GM19035 (cell line): ENCODE measurements at regions not wholly inside any gene's neighbourhood (a gene's known extent, or its start where the extent isn't known, plus 50 kb on each side); places are given as distances from the start of the nearest gene placed in this dataset.

Experiments used
- ATAC-seq: cut with Tn5 transposase; IDR thresholded peaks from one replicate; pipeline ENCODE4 v1.9.1; 2021; ENCODE audit not compliant: unreplicated experiment

DNA sequence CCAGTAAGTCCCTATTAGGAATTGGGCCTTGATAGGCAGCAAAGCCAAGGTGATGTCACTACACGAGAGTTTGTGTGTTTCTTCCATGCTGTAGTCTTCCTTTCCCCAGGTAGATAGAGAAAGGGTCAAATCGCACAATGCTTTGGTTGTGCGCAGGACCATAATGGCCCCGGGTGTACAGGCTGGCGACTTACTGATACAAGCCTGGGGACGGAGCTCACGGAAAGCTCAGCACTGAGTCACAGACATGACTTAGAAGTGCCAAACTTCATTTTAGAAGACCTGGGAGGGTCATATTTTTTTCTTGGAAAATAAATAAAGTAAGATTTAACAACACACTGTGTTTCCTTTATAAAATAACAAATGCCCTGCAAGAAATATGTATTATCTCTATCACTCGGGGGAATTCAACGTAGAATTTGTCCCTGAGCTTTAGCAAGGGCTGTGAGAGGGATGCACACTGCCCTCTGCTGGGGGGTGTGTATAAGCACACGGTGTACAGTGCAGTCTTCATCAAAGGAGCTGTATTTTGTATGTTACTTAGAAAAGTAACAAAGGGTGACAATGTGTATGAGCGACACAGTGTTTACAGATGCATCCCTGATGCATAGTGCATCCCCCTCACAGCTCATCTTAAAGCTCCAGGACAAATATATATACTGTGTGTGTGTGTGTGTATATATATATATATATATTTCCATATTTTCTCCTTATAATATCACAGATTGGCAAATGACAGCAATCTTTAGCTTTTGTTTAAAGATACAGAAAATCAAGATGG is 254.5 kb upstream of the VEGFC start:
- peak; percentile 89 for ATAC-seq

DNA sequence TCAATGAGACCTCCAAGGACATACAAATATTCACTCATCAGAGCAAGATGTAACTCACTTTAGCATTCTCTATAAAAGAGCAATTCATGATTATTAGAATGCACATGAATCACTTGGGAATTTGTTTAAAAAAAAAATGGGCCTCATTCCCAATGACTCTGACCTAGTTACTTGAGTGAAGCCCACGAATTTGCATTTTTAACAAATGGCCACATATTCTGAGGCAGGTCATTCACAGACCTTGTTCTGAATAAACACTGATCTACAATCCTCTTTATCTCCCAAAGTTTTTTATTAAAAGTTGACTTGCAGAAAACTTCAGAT is 255.1 kb upstream of the VEGFC start:
- no peak for ATAC-seq

DNA sequence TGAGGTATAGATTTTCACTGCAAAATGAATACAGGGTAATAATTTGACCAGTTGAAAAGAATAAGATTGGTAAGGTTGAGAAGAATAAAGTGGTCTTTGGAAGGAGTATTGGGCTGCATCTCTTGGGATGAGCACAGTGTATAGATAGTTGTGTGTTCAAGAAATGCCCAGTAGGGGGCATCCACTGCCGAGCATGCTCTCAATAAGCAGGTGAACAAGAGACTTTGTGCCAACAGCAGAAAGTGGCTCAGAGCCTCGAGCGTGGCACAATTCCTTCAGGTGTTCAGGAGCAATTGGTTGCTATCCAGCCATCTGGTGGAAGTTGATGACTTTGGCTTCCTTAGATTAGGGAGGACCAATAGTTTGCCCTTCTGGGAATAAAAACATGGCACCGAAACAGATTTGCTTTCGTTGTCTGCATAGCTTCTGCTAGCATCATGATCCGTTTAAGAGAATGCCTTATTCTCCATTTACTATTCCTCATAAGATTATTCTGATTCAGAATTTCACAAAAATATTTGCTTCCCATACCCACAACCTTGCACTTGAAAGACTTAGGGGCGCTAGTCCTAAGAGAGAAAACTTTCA is 258.1 kb upstream of the NEIL3 start:
- peak; percentile 87 for ATAC-seq

DNA sequence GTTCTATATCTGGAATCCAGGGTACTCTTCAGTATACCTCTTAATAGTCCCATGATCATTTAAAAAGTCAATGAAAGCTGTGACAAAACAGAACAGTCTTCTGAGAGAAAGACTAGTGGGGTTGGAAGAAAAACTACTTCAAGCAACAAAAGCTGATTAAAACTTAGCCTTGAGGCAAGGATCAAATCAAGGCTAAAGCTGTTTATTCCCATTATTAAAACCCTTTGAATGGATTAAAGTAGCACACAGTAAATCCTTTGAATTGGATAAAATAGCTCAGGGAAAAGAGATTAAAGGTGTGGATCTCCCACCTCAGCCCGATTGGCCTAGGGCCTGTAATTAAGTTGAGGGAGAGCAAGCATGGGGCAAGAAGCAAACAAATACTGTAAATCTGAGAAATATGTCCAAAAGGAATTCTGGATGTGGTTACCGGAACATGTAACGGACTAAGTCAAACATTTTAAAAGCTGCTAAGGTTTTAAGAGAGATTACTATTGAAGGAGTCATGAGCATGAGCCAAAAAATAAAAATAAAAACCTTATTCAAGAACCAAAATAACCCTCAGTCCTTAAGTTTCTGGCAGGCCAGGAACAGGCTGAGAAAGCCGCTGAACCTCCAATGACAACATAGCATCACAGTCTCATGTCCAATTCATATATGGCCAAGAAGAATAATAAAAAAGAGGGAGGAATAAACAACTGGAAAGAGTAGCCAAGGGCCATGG is 257.3 kb upstream of the NEIL3 start:
- ATAC-seq: no peak

DNA sequence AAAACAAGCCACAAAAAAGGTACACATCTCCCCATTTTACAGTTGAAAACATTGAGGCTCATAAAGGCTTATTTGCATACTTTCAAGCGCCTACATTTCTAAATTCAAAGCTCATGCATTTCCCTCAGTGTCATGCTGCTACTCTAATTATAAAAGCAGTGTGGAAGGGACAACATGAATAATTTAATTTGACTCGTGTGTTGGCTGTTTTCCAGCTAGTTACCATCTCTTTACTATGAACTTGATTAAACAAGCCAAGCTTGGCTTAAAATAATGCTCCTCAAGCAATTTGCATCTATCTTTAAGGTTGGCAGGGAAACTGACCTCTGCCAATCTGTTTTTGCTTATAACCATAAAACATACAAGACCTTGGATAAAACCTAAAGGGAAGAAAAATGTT is 252.5 kb upstream of the NEIL3 start:
- ATAC-seq: no peak

DNA sequence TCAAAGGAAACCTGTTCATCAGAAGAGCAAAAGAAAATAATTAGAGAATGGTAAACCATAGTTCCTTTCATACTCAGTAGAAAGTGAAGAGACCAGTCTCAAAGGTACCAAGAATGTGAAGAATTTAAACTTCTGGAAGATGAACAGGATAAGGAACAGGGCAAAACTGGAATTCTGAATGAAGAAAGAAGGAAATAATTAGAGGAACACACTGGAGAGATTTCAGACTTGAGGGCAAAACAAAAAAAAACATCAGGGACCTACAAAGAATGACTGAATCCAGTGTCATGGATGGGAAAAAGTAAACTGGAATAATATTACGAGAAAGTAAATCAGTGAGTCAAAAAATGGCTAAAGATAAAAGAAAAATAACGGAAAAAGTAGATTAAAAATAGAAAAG is 245.6 kb upstream of the NEIL3 start:
- ATAC-seq: no peak

DNA sequence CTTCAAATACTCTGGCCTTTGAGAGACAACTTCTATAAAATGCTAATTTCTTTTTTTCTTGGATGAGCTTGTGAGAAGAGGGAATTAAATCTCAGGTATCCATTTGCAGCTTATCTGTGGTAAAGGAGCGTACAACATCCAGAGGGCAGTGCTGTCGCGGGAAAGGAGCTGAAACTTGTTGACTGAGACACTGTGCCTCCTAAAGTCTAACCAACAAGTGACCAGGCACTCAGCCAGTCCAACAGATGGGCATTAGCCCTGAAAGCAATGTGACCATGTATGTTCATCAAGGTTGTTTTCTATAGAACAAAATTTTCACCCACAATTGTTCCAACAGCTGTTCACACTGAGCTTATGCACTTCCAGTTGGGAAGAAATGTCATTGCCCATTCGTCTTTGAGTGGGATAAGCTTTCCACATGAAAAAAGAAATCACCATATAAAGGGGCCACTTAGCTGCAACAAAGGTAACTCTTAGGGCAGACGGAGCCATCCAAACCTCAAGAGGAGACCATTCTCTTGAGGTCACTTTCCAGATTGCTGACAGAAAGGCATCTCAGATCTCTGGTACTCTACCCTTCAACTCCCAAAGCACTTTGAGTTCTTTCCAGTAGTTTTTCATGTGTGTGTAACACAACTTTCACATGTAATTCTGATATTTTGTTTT is 244.8 kb upstream of the NEIL3 start:
- ATAC-seq: no peak

DNA sequence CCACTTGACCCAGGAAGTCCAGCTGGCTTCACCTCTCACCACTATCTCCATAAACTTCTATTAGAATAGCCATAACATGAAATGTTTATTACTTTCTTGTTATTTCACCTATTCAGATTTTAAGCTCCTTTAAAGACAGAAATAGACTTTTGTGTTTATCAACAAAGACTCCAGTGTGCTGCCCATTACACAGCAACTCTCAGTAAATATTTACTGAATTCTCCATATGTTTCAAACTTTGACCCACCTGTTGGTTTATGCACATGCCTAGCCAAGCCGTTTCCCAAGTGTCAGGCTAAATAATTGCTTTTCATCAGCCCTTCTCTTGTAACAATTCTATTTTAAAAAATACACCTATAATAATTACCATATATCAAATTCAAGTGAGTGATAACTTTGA is 242.9 kb upstream of the NEIL3 start:
- no peak for ATAC-seq

DNA sequence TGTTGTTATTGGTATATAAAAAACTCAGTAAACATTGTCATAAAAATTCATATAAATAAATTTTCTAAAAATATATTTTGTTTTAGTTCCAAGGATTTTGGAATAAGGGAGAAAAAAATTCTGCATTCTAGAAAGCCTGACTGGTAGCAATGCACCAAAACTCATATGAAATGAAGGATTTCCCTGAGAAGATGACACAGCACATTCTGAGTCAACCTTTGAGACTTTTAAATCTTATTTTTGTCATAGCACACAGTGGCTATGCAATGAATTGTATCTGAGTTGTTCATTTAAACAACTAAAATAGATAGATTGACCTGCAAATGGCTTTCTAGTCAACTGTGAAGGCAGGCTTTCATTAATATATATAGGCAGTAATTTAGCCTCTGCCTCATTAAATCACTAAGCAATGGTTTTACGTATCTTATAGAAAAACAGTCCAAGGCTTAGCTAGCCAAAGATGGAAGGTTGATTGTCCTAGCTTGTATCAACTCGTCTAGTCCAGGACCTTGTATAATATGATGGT is 239.1 kb upstream of the NEIL3 start:
- no peak for ATAC-seq

DNA sequence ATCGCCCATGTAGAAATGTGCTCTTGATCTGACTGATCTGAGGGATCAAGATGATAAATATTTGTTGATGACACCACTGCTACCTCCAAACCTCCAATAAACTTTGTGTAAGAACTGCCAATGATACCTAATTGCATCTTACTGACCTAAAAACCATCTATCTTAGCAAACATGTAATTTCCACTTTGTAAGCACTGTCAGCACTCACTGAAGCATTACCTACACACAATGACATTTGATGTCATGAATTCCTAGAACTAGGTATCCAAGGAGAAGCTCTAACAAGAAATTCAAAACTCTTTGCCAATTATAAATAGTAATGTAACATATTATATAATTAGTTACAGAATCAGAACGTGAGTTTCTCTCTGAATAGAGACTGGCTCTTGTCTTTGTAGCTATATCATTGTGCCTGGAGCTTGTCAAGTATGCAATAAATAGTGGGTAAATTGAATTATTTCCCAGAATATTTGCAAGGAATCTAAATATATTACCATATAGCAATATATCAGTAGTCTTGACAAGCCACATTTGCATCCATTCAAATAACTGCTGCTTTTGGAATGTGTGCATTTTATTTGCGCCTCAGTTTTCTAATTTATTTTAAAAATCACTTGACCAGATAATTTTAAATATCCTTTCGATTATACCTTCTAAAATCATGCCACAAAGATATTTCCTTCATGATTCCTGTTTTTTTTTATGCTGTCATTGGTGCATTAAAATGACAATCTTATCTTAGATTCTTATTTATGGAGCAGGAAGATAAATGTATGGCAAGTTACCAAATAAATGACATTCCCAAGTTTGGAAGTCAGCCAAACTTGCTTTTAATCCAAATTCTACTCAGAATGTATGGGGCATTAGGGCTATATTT is 232.3 kb upstream of the NEIL3 start:
- no peak for ATAC-seq

DNA sequence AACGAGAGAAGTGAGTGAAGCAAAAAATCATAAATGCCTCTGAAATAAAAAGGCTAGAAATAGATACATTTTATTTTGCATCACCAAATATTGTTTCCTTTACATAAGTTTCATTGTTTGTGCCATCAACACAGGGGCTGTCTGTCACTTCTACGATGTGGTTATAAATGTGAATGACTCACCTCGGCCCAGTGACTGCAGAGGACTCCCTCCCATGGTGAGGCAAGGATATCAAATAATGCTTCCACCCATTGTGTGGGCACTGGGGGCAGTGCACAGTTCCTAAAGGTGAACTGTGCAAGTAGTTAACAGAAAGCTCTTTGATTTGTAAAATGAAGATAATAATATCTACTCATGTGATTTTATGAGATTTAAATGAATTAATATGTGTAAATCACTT is 230.3 kb upstream of the NEIL3 start:
- ATAC-seq: no peak

DNA sequence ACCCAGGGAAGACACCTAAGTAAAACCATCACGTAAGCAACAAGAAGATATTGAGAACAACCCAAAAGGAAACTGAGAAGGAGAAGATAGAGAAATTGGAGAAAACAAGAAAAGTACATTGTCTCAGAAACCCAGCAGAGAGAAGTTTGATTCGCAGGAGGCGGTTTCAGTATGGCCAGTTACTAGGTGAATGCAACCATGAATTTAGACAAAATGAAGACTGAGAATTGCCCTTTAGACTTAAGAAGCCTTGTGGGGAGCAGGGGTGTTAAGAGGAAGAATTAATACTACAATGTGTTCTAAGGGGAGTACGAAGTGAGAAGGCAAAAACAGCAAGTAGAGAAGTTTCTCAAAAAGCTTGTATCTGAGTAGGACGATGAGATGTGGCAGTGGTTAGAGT is 229.3 kb upstream of the NEIL3 start:
- no peak for ATAC-seq

DNA sequence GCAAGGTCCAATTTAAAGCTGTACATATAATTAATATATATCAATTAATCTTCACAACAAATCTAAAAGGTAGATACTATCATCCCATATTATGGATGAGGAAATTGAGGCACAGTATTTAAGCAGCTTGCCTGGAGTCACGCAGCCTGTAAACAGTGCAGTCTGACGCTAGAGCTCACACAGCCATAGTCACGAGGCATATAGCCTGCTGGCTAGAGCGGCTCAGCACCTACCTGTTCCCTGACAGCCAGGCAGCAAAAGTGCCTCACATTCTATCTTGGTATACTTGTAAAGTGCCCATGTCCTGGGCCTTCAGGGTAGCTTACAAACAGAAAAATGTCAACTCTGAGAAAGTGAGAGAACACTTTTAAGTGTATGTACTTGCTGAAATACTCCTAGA is 222.6 kb upstream of the NEIL3 start:
- no peak for ATAC-seq

DNA sequence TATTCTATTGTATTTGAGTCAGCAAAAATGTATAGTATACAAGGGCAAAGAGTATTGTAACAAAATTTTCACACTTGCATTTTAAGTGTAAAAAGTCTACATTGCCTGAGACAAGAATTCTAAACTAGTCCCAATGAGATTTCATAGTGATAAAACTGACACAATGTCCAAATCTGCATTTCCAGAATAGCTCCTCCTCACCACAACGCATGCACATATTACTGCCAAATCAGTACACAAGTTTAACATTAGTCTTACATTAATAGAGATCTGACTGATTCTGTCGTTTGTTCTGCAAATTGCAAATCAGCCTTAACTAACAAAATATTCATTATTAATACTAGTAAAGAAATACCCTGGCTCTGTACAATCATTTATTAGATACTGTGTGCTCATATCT is 222.2 kb upstream of the NEIL3 start:
- ATAC-seq: no peak

DNA sequence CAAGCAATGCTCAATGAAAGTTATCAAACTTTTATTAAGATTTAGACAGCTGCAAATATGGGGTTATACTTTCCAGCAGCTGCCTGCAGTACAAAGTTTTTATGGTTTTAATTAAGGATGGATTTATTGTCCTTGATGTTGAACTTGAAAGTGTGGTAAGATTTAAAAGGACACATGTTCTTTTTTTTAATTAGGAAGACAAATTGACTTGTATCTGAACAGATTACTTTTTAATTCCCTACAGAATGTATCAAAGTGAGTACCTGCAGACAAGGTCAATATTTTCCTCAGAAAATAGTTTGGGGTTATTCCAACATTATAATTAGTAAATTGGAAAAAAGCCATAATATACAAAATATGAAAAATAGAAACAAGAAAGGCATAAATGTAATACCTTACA is 218.2 kb upstream of the NEIL3 start:
- ATAC-seq: no peak

DNA sequence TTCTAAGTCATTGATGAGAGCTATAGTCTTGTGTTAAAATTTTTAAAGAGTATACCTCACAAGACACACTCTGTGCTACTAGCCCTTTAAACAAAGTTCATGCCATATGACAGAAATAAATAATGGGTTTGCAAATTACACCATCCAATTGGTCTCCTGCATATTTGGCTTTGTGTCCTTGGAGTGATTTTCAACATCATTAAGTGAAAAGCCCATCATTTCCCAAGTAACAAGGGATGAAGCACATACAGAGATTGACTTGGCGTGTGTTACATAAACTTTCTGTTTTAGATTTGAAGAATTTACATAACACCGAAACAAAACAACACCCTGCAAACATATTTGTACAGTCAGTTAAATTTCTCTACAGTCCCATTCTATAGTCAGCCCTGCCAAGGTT is 216.9 kb upstream of the NEIL3 start:
- ATAC-seq: no peak

DNA sequence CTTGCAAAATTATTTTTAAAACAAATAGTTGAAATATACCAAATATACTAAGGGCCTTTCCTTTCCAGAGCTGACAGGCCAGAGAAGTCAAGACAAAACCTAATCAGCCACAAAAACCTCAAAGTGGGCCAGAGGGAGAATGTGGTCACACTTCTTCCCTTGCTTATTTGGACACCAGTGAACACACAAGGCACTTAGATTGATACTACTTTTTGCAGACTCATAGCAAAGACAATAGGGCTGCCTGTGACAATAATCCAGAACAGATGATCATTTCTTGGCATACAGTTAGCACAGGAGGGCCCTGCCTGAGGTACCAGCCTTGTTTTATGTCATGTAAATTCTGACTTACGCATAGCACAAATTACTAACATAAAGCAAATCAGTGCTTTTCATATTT is 215.7 kb upstream of the NEIL3 start:
- ATAC-seq: no peak

DNA sequence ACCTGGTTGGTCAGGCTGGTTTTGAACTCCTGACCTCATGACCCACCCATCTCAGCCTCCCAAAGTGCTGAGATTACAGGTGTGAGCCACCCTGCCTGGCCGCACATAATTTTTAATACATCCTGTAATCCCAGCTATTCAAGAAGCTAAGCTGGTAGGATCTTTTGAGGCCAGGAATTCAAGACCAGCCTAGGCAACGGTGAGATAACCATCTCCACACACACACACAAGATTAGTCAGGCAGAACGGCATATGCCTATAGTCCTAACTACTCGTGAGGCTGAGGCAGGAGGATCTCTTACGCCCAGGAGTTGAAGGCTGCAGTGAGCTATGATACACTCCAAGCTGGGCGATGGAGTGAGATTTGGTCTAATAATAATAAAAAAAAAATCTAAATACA is 212.4 kb upstream of the NEIL3 start:
- no peak for ATAC-seq

DNA sequence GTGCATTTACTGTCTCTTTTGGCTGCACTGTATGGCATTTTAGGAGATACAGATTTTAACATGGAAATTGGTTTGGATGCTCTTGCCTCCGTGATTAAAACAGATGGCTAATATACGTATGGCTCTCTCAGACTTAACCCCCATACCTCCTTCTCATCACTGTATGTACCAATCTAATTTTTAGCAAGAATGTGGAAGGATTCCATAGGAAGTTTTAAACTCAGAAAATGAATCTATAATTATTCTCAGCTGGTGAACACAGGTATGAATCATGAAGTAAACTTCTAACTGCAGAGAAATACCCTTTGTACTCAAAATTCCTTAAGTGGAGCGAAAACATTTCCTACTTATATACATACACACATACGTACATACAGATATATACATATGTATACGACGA is 210.5 kb upstream of the NEIL3 start:
- no peak for ATAC-seq

DNA sequence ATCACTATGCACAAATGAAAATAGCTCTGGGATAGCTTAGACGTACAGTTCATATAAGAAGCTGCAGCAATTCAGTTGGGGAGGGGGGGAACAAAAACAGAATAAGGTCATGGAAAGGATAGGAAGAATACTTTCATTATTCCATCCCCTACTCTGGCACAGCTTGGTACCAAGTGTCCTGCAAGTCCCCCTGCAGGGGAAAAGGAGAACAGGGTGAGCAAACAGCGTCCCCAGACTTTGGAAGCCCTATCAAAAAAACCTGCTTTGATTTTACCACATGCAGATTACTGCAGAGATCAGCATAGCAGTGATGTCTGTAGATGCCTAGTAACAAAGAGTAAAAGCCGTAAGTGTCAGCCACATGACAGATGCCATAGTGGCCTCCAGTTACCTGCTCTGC is 209.4 kb upstream of the NEIL3 start:
- ATAC-seq: no peak

DNA sequence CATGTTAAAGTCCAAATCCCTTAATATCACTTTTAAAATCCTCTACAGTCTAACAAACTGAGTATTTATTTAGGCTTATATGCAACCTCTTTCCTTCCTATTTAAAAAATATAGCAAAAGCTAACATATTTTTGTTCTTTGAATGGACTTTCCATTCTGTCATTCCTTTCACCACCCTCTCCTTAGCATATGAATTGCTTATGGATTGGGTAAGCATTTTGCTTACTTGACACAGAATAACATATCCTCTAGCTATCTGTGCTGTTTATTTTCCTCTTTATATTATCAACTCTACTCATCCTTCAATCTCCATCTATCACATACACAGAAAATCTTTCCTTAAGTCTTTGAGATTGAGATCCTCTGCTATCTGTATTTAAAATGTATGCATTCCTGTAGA is 206.1 kb upstream of the NEIL3 start:
- ATAC-seq: no peak
